ENCODE measurements at regions not wholly inside any gene's neighbourhood (a gene's known extent, or its start where the extent isn't known, plus 50 kb on each side); places are given as distances from the start of the nearest gene placed in this dataset.

DNA sequence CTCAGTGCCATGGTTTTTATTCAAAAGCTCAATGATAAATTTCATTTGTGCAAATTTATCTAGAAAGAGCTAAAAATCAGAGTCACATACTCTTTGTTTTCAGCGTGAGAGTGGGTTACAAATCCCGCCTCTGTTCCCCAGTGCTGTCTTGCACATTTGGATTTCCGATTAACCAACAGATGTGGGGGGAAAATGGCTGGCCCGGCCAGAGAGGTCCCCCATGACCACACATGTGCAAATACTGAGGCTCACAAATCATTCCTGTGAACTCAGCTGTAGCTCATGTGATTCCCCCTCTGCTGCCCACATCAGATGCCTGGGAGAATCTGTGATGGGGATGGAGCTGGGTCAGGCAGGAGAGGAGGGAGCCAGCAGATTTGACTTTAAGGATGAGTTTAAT is 168.7 kb downstream of the PAX1 start:
- H3K36me3 ChIP-seq: no peaks in the 10 kb centered on the region
- H3K4me1 ChIP-seq: no peaks in the 10 kb centered on the region
- H3K27me3 ChIP-seq: no peaks in the 10 kb centered on the region
- intact Hi-C loops (cut with DNase I; ENCODE audit: low total_unique reads): no loop called here
- H3K9me3 ChIP-seq: no peaks in the 10 kb centered on the region
- peak overlapping the region in 1 of 2 donors; percentile 26 for H3K27ac ChIP-seq
- H3K4me3 ChIP-seq: no peak overlapping the region
- DNase-seq: no peak
- TF ChIP-seq POLR2A (IDR thresholded peaks at IDR 0.05): no peak
- TF ChIP-seq, protein P1, sequence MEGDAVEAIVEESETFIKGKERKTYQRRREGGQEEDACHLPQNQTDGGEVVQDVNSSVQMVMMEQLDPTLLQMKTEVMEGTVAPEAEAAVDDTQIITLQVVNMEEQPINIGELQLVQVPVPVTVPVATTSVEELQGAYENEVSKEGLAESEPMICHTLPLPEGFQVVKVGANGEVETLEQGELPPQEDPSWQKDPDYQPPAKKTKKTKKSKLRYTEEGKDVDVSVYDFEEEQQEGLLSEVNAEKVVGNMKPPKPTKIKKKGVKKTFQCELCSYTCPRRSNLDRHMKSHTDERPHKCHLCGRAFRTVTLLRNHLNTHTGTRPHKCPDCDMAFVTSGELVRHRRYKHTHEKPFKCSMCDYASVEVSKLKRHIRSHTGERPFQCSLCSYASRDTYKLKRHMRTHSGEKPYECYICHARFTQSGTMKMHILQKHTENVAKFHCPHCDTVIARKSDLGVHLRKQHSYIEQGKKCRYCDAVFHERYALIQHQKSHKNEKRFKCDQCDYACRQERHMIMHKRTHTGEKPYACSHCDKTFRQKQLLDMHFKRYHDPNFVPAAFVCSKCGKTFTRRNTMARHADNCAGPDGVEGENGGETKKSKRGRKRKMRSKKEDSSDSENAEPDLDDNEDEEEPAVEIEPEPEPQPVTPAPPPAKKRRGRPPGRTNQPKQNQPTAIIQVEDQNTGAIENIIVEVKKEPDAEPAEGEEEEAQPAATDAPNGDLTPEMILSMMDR (IDR thresholded peaks at IDR 0.05): no peak

DNA sequence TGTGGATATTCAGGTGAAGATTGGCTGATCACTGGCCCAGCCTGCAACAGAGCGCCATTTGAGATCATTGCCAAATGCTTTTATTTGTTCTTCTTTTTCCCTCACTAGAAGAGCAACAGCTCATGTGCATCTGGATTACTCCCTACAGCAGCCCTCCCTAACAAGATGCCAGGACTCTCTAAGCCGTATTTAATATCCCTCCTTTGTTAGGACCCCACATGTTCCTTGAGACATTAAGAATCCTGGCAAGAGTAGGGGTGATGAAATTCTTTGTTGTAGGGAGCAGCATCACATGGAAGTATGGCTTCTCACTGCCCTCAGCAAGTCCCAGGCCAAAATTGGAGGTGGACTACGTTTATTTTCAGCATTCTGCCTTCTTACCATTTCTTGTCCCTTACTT is 167.8 kb downstream of the PAX1 start:
- no peaks in the 10 kb centered on the region for H3K9me3 ChIP-seq
- H3K36me3 ChIP-seq: no peaks in the 10 kb centered on the region
- TF ChIP-seq POLR2A (IDR thresholded peaks at IDR 0.05): no peak
- TF ChIP-seq, protein P1 (IDR thresholded peaks at IDR 0.05): no peak
- no peaks in the 10 kb centered on the region for H3K27me3 ChIP-seq
- intact Hi-C loops (cut with DNase I; ENCODE audit: low total_unique reads): no loop called here
- no peak for DNase-seq
- no peak overlapping the region for H3K27ac ChIP-seq
- H3K4me1 ChIP-seq: no peaks in the 10 kb centered on the region
- H3K4me3 ChIP-seq: no peak overlapping the region

DNA sequence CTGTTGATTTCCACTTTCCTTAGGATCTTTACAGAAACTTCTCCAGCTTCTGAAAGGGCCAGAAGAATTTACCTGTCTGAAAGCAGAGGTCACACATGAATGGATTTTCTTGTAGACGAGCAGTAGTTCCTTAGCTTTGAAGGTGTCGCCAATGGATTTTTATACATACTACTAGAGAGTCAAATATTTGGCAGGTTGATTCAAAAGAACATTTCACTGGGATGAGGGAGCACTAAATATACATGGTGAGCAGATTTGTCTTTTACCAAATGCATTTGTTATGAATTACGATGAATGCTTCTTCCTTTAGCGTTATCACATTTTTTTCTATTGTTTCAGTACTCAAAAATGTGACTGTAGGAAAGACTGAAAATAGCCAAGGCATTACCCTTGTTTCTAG is 162.3 kb downstream of the PAX1 start:
- TF ChIP-seq POLR2A (IDR thresholded peaks at IDR 0.05): no peak
- TF ChIP-seq, protein P1 (IDR thresholded peaks at IDR 0.05): no peak
- intact Hi-C loops (cut with DNase I; ENCODE audit: low total_unique reads): no loop called here
- Histone ChIP-seq H3K27me3 (no peaks in the 10 kb centered on the region), H3K36me3 (no peaks in the 10 kb centered on the region), H3K4me1 (no peaks in the 10 kb centered on the region), H3K4me3 (no peak overlapping the region), H3K27ac (no peak overlapping the region), H3K9me3 (no peaks in the 10 kb centered on the region)
- DNase-seq: no peak

DNA sequence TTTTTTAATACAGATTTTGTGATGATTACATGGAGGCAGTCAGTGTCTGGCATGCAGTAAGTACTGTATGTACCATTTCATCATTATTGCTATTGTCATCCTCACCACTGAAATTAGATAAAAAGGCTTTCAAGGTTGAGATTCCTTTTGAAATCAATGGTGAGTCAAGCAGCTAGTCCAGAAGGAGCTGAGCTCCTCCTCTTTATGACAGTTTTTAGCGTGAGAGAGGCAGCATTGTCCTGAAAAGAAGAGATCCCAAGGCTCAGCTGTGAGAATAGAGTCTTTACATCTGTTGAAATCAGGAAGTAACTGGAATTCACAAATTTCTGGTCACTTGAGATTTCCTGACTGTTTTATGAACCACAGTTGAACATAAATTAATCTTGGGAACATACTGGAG is 161.9 kb downstream of the PAX1 start:
- no peak for TF ChIP-seq POLR2A (IDR thresholded peaks at IDR 0.05)
- TF ChIP-seq, protein P1 (IDR thresholded peaks at IDR 0.05): no peak
- intact Hi-C loops (cut with DNase I; ENCODE audit: low total_unique reads): no loop called here
- DNase-seq: no peak

DNA sequence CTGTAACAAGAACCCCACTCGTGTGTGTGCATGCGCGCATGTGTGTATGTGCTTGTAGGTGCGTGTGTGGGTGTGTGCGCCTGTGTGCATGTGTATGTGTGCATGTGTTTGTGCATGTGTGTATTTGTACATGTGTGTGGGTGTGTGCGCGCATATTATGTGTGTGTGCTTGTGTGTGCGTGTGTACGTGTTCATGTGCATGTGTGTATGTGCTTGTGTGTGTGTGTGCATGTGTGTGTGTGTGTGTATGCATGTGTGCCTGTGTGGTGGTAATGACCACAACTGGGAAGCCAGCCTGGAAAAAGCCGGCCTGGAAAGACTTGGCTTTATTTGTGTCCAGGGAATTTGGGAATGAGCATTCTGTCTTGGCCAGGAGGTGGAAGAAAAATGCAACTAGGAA is 157.5 kb downstream of the PAX1 start:
- TF ChIP-seq, protein P1 (IDR thresholded peaks at IDR 0.05): no peak
- no peak for TF ChIP-seq POLR2A (IDR thresholded peaks at IDR 0.05)
- intact Hi-C loops (cut with DNase I; ENCODE audit: low total_unique reads): no loop called here

More for the DNA sequence above, 161.9 kb downstream of the PAX1 start:
- Histone ChIP-seq H3K36me3 (no peaks in the 10 kb centered on the region), H3K27ac (no peak overlapping the region), H3K4me3 (no peak overlapping the region), H3K4me1 (no peaks in the 10 kb centered on the region), H3K27me3 (no peaks in the 10 kb centered on the region), H3K9me3 (no peaks in the 10 kb centered on the region)

More for the DNA sequence above, 157.5 kb downstream of the PAX1 start:
- Histone ChIP-seq H3K27me3 (no peaks in the 10 kb centered on the region), H3K36me3 (no peaks in the 10 kb centered on the region), H3K9me3 (no peaks in the 10 kb centered on the region), H3K4me1 (no peaks in the 10 kb centered on the region), H3K4me3 (no peak overlapping the region), H3K27ac (no peak overlapping the region)
- no peak for DNase-seq
